Neural progenitor cell (in vitro differentiated cells): ENCODE measurements at regions not wholly inside any gene's neighbourhood (a gene's known extent, or its start where the extent isn't known, plus 50 kb on each side); places are given as distances from the start of the nearest gene placed in this dataset.

Experiments
- DNase-seq: peaks from one replicate; pipeline ENCODE4 v3.0.0-alpha.2; 2016; ENCODE audit warnings: low spot score
- H2AFZ ChIP-seq: fragments of 200-600 bp; sonication (generic); replicated peaks from 2 replicates; pipeline ENCODE4 v1.6.1; 2016; ENCODE audit warnings: antibody characterized with exemption
- H3F3A ChIP-seq: fragments of 200-600 bp; sonication (generic); 2 replicates; pipeline ENCODE4 v1.6.1; 2016; ENCODE audit warnings: antibody characterized with exemption, low read depth
- H3K27ac ChIP-seq: fragments of 200-600 bp; sonication (generic); 2 replicates; pipeline ENCODE4 v1.5.1; 2016; ENCODE audit warnings: mild to moderate bottlenecking
- H3K27me3 ChIP-seq: fragments of 200-600 bp; sonication (generic); 2 replicates; pipeline ENCODE4 v1.6.1; 2016; ENCODE audit warnings: mild to moderate bottlenecking, moderate library complexity
- H3K36me3 ChIP-seq: fragments of 200-600 bp; sonication (generic); 2 replicates; pipeline ENCODE4 v1.5.1; 2016
- H3K4me1 ChIP-seq: fragments of 200-600 bp; sonication (generic); 2 replicates; pipeline ENCODE4 v1.6.1; 2016; ENCODE audit warnings: mixed run types
- H3K4me2 ChIP-seq: fragments of 200-600 bp; sonication (generic); 2 replicates; pipeline ENCODE4 v1.6.1; 2016
- H3K4me3 ChIP-seq: fragments of 200-600 bp; sonication (generic); 2 replicates; pipeline ENCODE4 v1.5.1; 2016
- H3K79me2 ChIP-seq: fragments of 200-600 bp; sonication (generic); 2 replicates; pipeline ENCODE4 v1.6.1; 2016; ENCODE audit warnings: low read depth
- H3K9ac ChIP-seq: fragments of 200-600 bp; sonication (generic); 2 replicates; pipeline ENCODE4 v1.6.1; 2016
- H3K9me3 ChIP-seq: fragments of 200-600 bp; sonication (generic); 2 replicates; pipeline ENCODE4 v1.5.1; 2016; ENCODE audit warnings: low read depth
- H4K20me1 ChIP-seq: fragments of 200-600 bp; sonication (generic); 2 replicates; pipeline ENCODE4 v1.6.1; 2016; ENCODE audit warnings: low read depth
- H3K27ac Mint-ChIP-seq: 3 replicates; pipeline ENCODE4 v1.8.0; 2021; ENCODE audit warnings: mixed read lengths
- H3K27me3 Mint-ChIP-seq: 2 replicates; pipeline ENCODE4 v1.8.0; 2022; ENCODE audit warnings: low read depth, mild to moderate bottlenecking, inconsistent platforms, moderate library complexity, mixed read lengths; ENCODE audit not compliant: insufficient read depth
- H3K36me3 Mint-ChIP-seq: 3 replicates; pipeline ENCODE4 v1.8.0; 2021; ENCODE audit warnings: mixed read lengths
- H3K4me1 Mint-ChIP-seq: 3 replicates; pipeline ENCODE4 v1.8.0; 2021; ENCODE audit warnings: mixed read lengths
- H3K4me3 Mint-ChIP-seq: 3 replicates; pipeline ENCODE4 v1.8.0; 2021; ENCODE audit warnings: mild to moderate bottlenecking, moderate library complexity, mixed read lengths
- H3K9me3 Mint-ChIP-seq: 3 replicates; pipeline ENCODE4 v1.8.0; 2020; ENCODE audit warnings: mixed read lengths
- CTCF ChIP-seq: fragments of 200-600 bp; sonication (generic); IDR thresholded peaks from 2 replicates; pipeline ENCODE4 v1.5.1; 2017; ENCODE audit warnings: antibody characterized with exemption, mild to moderate bottlenecking
- EZH2 ChIP-seq: fragments of 200-600 bp; sonication (generic); IDR thresholded peaks from 2 replicates; pipeline ENCODE4 v1.6.1; 2017; ENCODE audit warnings: antibody characterized with exemption, mild to moderate bottlenecking, moderate library complexity
- EZH2phosphoT487 ChIP-seq: fragments of 200-600 bp; sonication (generic); IDR thresholded peaks from 2 replicates; pipeline ENCODE4 v1.6.1; 2017; ENCODE audit warnings: antibody characterized with exemption

- H4K20me1 ChIP-seq: no peaks in the 10 kb centered on the region
- H3K9me3 Mint-ChIP-seq: no peaks in the 10 kb centered on the region
- no peaks in the 10 kb centered on the region for H3K27me3 ChIP-seq
- H3K9me3 ChIP-seq: no peaks in the 10 kb centered on the region
- H3K4me1 Mint-ChIP-seq: peaks cover 12% of the 10 kb centered on the region
- H3K27ac Mint-ChIP-seq: no peak overlapping the region
- peak overlapping the region; percentile 34 for H2AFZ ChIP-seq
- TF ChIP-seq EZH2 (no peak), EZH2phosphoT487 (no peak), CTCF (no peak)
- H3K4me3 Mint-ChIP-seq: no peak overlapping the region
- no peaks in the 10 kb centered on the region for H3K79me2 ChIP-seq
- no peaks in the 10 kb centered on the region for H3F3A ChIP-seq
- no peak for DNase-seq
- no peaks in the 10 kb centered on the region for H3K36me3 ChIP-seq
- H3K27me3 Mint-ChIP-seq: peaks cover 6% of the 10 kb centered on the region
- H3K4me2 ChIP-seq: no peak overlapping the region
- H3K27ac ChIP-seq: no peak overlapping the region
- H3K9ac ChIP-seq: no peak overlapping the region
- H3K36me3 Mint-ChIP-seq: no peaks in the 10 kb centered on the region
- H3K4me3 ChIP-seq: no peak overlapping the region
- no peaks in the 10 kb centered on the region for H3K4me1 ChIP-seq
These were observed 810.3 kb upstream of the SALL3 start for GRCh38 chr18:78169174-78169864.

- no peak overlapping the region for H3K27ac Mint-ChIP-seq
- peaks cover 14% of the 10 kb centered on the region for H3K4me1 Mint-ChIP-seq
These were observed 807.7 kb upstream of the SALL3 start for GRCh38 chr18:78171954-78172353.

GRCh38 chr18:78174737-78175136, 804.9 kb upstream of the SALL3 start:
- Mint-ChIP-seq H3K9me3 (peaks cover 5% of the 10 kb centered on the region), H3K36me3 (peaks cover 2% of the 10 kb centered on the region), H3K4me1 (peaks cover 9% of the 10 kb centered on the region), H3K27ac (no peak overlapping the region), H3K4me3 (no peak overlapping the region), H3K27me3 (peaks cover 8% of the 10 kb centered on the region)
- H3K27ac ChIP-seq: no peak overlapping the region
- H4K20me1 ChIP-seq: no peaks in the 10 kb centered on the region
- H3K9ac ChIP-seq: no peak overlapping the region
- H3K9me3 ChIP-seq: no peaks in the 10 kb centered on the region
- no peaks in the 10 kb centered on the region for H3K4me1 ChIP-seq
- H3K4me3 ChIP-seq: no peak overlapping the region
- no peaks in the 10 kb centered on the region for H3K27me3 ChIP-seq
- no peak overlapping the region for H3K4me2 ChIP-seq
- DNase-seq: no peak
- TF ChIP-seq EZH2 (no peak), EZH2phosphoT487 (no peak), CTCF (no peak)
- H3K79me2 ChIP-seq: no peaks in the 10 kb centered on the region
- H2AFZ ChIP-seq: peak overlapping the region; percentile 63
- H3K36me3 ChIP-seq: no peaks in the 10 kb centered on the region
- H3F3A ChIP-seq: no peaks in the 10 kb centered on the region

More at GRCh38 chr18:78171954-78172353, 807.7 kb upstream of the SALL3 start:
- no peaks in the 10 kb centered on the region for H4K20me1 ChIP-seq
- H3K9me3 ChIP-seq: no peaks in the 10 kb centered on the region
- Mint-ChIP-seq H3K9me3 (no peaks in the 10 kb centered on the region), H3K27me3 (peaks cover 11% of the 10 kb centered on the region), H3K36me3 (peaks cover 2% of the 10 kb centered on the region), H3K4me3 (no peak overlapping the region)
- H3K36me3 ChIP-seq: no peaks in the 10 kb centered on the region
- TF ChIP-seq CTCF: no peak
- TF ChIP-seq EZH2phosphoT487: no peak
- no peak for TF ChIP-seq EZH2
- no peaks in the 10 kb centered on the region for H3K79me2 ChIP-seq
- H3K27ac ChIP-seq: no peak overlapping the region
- no peak overlapping the region for H3K4me3 ChIP-seq
- no peak overlapping the region for H3K4me2 ChIP-seq
- H3F3A ChIP-seq: no peaks in the 10 kb centered on the region
- no peaks in the 10 kb centered on the region for H3K27me3 ChIP-seq
- no peak overlapping the region for H2AFZ ChIP-seq
- H3K4me1 ChIP-seq: no peaks in the 10 kb centered on the region
- no peak for DNase-seq
- no peak overlapping the region for H3K9ac ChIP-seq
